ENCODE measurements at regions not wholly inside any gene's neighbourhood (a gene's known extent, or its start where the extent isn't known, plus 50 kb on each side); places are given as distances from the start of the nearest gene placed in this dataset.

DNA sequence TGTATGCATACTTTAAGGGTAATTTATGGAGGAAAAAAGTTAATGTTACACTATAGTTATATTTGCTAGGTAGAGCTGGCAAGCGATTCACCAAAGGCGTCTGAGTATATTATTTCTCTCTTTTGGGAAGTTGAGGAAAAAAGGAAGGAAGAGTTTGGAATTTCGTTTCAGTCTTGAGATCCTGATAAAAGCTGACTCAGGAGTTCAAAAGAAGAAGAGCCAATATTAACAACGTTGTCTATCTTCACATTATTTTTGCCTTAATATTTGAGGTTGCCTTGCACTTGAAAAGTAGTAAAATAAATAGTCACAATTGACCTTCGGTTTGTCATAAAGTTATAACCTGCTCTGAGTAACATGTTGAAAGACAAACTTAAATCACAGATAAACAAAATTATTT lies 888.6 kb downstream of the KCNJ2 start:
- no peaks in the 10 kb centered on the region for H3K23me2 ChIP-seq (ENCODE audit: low read depth, low read length)
- no peaks in the 10 kb centered on the region for H3K9me3 ChIP-seq (ENCODE audit: insufficient read depth in 2 of 2, low read depth in 1 of 2, low read length in 1 of 2)
- H2AFZ ChIP-seq (ENCODE audit: low read length): no peak overlapping the region
- H3K18ac ChIP-seq (ENCODE audit: extremely low read depth, low read length): no peak overlapping the region
- H3K4me2 ChIP-seq (ENCODE audit: insufficient read depth in 1 of 2, low read depth in 2 of 2, low read length in 2 of 2): no peak overlapping the region
- no peaks in the 10 kb centered on the region for H3K27me3 ChIP-seq (replicated peaks in 1 of 4; ENCODE audit: control insufficient read depth in 3 of 4, extremely low read depth in 1 of 4, insufficient read depth in 3 of 4, low read length in 3 of 4)
- H3K9ac ChIP-seq (replicated peaks in 1 of 4; ENCODE audit: extremely low read depth in 1 of 4, low read depth in 3 of 4, low read length in 3 of 4): no peak overlapping the region
- H2BK5ac ChIP-seq (ENCODE audit: low read depth, low read length): no peak overlapping the region
- no peaks in the 10 kb centered on the region for H3K36me3 ChIP-seq (ENCODE audit: control insufficient read depth in 2 of 4, insufficient read depth in 4 of 4, low read length in 3 of 4)
- no peaks in the 10 kb centered on the region for H4K20me1 ChIP-seq (replicated peaks in 1 of 2; ENCODE audit: control insufficient read depth in 1 of 2, insufficient read depth in 2 of 2, low read length in 2 of 2)
- peak overlapping the region; percentile 87 for H3K14ac ChIP-seq (ENCODE audit: insufficient read length)
- DNase-seq (ENCODE audit: low read depth in 1 of 2, low spot score in 2 of 2): no peak
- H2AK5ac ChIP-seq (ENCODE audit: low read depth, low read length): no peak overlapping the region
- FAIRE-seq: no peak
- H2BK15ac ChIP-seq (ENCODE audit: low read length): no peak overlapping the region
- H3K4ac ChIP-seq (replicated peaks; ENCODE audit: insufficient read length, low read depth, low read length): no peak overlapping the region
- ChIA-PET POLR2A (ENCODE audit: partially characterized antibody) (no interaction called here), CTCF (ENCODE audit: partially characterized antibody) (no interaction called here)
- no peak overlapping the region for H3K4me3 ChIP-seq (ENCODE audit: extremely low read depth in 1 of 4, insufficient read depth in 2 of 4, low read depth in 3 of 4, low read length in 4 of 4)
- 91% methylated on average over 5 of the region's 5 CpGs; no CpG with 5 or more reads in 1 of the 2 experiments for WGBS, 2 experiments (ENCODE audit: extremely low coverage in 1 of 2, insufficient coverage in 1 of 2, insufficient read length in 1 of 2, insufficient replicate concordance in 2 of 2, low coverage in 1 of 2, low lambda C conversion rate in 2 of 2, missing lambda C conversion rate in 1 of 2)
- H4K91ac ChIP-seq (replicated peaks; ENCODE audit: insufficient read length, low read length): no peak overlapping the region
- H2BK120ac ChIP-seq (replicated peaks; ENCODE audit: low read depth, low read length): no peak overlapping the region
- H2BK20ac ChIP-seq (ENCODE audit: low read length): no peak overlapping the region
- no peaks in the 10 kb centered on the region for H3K79me2 ChIP-seq (ENCODE audit: control insufficient read depth in 1 of 2, insufficient read depth in 2 of 2, low read length in 2 of 2)
- no peak overlapping the region for H3K27ac ChIP-seq (ENCODE audit: low read depth, low read length)
- H3K79me1 ChIP-seq (ENCODE audit: low read depth, low read length): no peaks in the 10 kb centered on the region
- H2BK12ac ChIP-seq (ENCODE audit: low read depth, low read length): no peak overlapping the region
- no peaks in the 10 kb centered on the region for H3K4me1 ChIP-seq (replicated peaks in 1 of 4; ENCODE audit: control insufficient read depth in 3 of 4, insufficient read depth in 4 of 4, low read length in 3 of 4)
- no peak overlapping the region for H4K5ac ChIP-seq (ENCODE audit: insufficient read length, low read depth, low read length)
- H3K23ac ChIP-seq (ENCODE audit: insufficient read length): no peak overlapping the region
- H4K8ac ChIP-seq (ENCODE audit: extremely low read depth, insufficient read depth, low read length): no peak overlapping the region
- no peak overlapping the region for H3K56ac ChIP-seq (replicated peaks; ENCODE audit: insufficient read length, low read depth, low read length)
- TF ChIP-seq, protein P1, sequence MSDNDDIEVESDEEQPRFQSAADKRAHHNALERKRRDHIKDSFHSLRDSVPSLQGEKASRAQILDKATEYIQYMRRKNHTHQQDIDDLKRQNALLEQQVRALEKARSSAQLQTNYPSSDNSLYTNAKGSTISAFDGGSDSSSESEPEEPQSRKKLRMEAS (IDR thresholded peaks at IDR 0.05): no peak
- TF ChIP-seq CBX5 (IDR thresholded peaks at IDR 0.05; ENCODE audit: low read depth, low read length) (no peak), RAD21 (IDR thresholded peaks at IDR 0.05 in 1 of 2, conservative IDR thresholded peaks at IDR 0.05 in 1 of 2; ENCODE audit: low read depth in 2 of 2, low read length in 2 of 2) (no peak), TAF7 (optimal IDR thresholded peaks at IDR 0.05; ENCODE audit: borderline replicate concordance, low read depth, low read length) (no peak), HDAC6 (IDR thresholded peaks at IDR 0.05; ENCODE audit: low read depth, low read length) (no peak), POU5F1 (IDR thresholded peaks at IDR 0.05; ENCODE audit: low read depth, low read length) (no peak), SP1 (IDR thresholded peaks at IDR 0.05; ENCODE audit: low read depth, low read length) (no peak), SIN3A (conservative IDR thresholded peaks at IDR 0.05 in 1 of 2, IDR thresholded peaks at IDR 0.05 in 1 of 2; ENCODE audit: low read depth in 1 of 2, low read length in 2 of 2) (no peak)
